ENCODE measurements at regions not wholly inside any gene's neighbourhood (a gene's known extent, or its start where the extent isn't known, plus 50 kb on each side); places are given as distances from the start of the nearest gene placed in this dataset.

DNA sequence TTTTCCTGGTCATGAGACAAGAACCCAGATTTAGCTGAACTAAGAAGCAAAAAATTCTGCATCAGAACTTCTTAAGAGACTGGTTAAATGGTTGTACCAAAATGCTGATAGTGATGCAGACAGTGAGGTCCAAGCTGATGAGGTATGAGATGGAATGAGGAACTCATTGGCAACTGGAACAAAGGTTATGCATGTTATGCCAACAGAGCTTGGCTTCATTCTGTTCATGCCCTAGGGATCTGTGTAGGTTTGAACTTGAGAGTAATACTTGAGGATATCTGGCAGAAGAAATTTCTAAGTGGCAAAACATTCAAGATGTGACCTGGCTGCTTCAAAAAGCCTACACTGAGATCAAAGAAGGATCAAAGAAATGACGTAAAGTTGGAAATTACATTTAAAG lies 398.0 kb downstream of the FSCB start:
- no peak for TF ChIP-seq POLR2A (IDR thresholded peaks at IDR 0.05)
- TF ChIP-seq, protein P1, sequence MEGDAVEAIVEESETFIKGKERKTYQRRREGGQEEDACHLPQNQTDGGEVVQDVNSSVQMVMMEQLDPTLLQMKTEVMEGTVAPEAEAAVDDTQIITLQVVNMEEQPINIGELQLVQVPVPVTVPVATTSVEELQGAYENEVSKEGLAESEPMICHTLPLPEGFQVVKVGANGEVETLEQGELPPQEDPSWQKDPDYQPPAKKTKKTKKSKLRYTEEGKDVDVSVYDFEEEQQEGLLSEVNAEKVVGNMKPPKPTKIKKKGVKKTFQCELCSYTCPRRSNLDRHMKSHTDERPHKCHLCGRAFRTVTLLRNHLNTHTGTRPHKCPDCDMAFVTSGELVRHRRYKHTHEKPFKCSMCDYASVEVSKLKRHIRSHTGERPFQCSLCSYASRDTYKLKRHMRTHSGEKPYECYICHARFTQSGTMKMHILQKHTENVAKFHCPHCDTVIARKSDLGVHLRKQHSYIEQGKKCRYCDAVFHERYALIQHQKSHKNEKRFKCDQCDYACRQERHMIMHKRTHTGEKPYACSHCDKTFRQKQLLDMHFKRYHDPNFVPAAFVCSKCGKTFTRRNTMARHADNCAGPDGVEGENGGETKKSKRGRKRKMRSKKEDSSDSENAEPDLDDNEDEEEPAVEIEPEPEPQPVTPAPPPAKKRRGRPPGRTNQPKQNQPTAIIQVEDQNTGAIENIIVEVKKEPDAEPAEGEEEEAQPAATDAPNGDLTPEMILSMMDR (IDR thresholded peaks at IDR 0.05): no peak
